Colon (tissue), 2 donors: ENCODE measurements at regions not wholly inside any gene's neighbourhood (a gene's known extent, or its start where the extent isn't known, plus 50 kb on each side); places are given as distances from the start of the nearest gene placed in this dataset.

Source experiments
- FAIRE-seq: peaks from 2 replicates; lab custom pipeline; 2012; peaks lifted over from hg19 to GRCh38; lab: Jason Lieb, UNC
- donor health status: control.
- donor health status: control.

GRCh38 chr11:79493555-79494171, 52.8 kb upstream of the TENM4 start:
- no peak for FAIRE-seq

- FAIRE-seq, result no peak
These were observed 51.2 kb upstream of the TENM4 start for GRCh38 chr11:79492008-79492407.
